T1000 (cell line): ENCODE measurements at regions not wholly inside any gene's neighbourhood (a gene's known extent, or its start where the extent isn't known, plus 50 kb on each side); places are given as distances from the start of the nearest gene placed in this dataset.

Experiments
- DNase-seq: peaks from one replicate; lab custom pipeline; 2025; ENCODE audit warnings: mixed read lengths; lab: John Stamatoyannopoulos, UW

DNA sequence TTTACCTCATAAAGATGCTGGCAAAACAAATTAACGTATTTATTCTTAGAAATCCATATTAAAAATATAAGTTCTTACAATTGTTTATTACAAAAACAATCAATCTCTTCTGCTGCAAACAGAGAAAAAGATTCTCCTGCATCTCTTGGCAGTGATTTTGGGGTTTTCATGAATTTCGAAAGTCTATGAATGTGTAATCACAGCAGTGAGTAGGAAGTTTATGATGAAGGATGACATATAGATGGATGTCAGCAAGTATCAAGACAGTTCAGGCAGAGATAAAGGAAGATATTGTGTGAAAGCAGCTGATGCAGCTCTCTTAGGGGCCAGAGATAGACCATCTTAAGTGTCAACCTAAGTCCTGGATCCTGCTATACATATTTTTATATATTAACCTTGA is 196.9 kb upstream of the BANK1 start:
- no peak for DNase-seq

DNA sequence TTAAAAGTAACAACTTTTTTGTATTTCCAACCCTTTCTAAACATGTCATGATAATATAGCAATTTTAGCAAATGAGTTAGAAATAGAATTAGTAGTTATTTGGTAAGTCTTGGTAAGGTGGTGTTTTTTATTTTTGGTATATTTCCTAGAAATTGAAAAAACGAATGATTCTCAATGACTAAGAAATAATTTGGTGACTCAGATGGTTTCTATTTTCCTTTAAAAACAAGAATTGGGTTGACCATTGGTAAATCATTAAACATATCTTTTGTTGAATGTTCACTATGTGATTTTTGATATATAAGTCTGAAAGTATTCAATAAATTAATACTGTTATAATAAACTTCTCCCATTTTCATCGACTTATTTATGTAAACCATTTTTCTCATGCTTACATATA is 206.2 kb upstream of the BANK1 start:
- DNase-seq: no peak

- no peak for DNase-seq
Observed at GRCh38 chr4:101563126-101563525, 215.8 kb upstream of the PPP3CA start.

- no peak for DNase-seq
Observed at GRCh38 chr4:101556842-101557241, 209.5 kb upstream of the PPP3CA start.

GRCh38 chr4:101555341-101555880 is 208.1 kb upstream of the PPP3CA start:
- DNase-seq: no peak

DNA sequence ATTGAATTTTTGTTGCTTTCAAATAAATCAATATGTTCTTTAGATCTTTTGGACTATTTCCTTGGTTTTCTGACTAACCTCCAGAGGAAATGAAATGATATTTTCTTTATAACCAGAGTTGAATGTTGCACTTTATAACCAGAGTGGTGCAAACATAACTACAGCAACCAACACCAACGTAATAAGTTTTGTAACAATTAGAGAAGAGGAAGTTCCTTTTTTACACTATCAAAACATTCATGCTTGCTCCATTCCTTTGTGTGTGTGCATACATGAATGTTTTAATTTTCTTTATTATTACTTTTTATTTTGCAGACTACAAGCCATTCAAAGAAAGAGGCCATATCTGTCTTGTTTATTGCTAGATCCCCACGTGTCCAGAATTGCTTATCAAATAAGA is 193.0 kb upstream of the PPP3CA start:
- DNase-seq: no peak

DNA sequence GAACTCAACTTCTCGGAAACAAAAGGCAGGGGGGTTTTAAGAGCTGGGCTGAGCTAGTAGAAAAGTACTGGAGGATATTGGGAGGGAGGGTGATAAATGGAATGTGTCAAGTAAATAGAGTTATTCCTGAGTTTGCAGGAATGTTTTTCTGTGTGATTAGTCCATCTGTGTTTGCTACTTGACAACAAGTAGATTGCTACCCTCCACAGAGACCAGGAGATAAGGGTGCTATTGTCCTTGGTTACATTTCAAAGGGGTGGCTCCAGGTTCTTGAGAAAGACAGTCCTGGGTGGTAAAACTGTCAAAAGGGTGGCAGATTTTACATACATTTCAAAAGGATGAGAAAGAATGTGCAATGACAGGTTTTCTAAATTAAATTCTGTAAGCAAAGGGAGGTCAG is 181.2 kb upstream of the PPP3CA start:
- no peak for DNase-seq

- no peak for DNase-seq
Observed at GRCh38 chr4:101527188-101527587, 179.9 kb upstream of the PPP3CA start.

- no peak for DNase-seq
Observed at GRCh38 chr4:101515566-101515965, 168.2 kb upstream of the PPP3CA start.

GRCh38 chr4:101515099-101515498 is 167.8 kb upstream of the PPP3CA start:
- no peak for DNase-seq

DNA sequence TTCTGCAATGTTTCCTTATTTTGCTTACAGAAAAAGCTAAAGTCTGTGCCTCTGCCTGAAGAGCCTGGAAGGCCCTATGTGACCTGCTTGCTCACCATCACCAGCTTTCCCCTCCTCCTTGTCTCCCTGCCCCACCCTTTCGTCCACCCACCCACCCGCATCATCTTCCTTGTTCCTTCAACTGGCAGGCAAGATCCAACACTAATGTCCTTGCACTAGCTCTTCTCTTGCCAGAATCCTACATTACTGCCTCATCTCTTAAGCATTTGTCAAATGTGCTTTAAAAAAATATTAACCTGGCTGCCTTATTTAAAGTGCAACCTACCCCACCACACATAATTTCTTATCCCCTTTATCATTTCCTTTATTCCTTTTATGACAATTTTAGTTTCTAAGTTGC is 165.1 kb upstream of the PPP3CA start:
- no peak for DNase-seq

GRCh38 chr4:101501421-101501820 is 154.1 kb upstream of the PPP3CA start:
- no peak for DNase-seq

- no peak for DNase-seq
Observed at GRCh38 chr4:101500742-101501141, 153.4 kb upstream of the PPP3CA start.

DNA sequence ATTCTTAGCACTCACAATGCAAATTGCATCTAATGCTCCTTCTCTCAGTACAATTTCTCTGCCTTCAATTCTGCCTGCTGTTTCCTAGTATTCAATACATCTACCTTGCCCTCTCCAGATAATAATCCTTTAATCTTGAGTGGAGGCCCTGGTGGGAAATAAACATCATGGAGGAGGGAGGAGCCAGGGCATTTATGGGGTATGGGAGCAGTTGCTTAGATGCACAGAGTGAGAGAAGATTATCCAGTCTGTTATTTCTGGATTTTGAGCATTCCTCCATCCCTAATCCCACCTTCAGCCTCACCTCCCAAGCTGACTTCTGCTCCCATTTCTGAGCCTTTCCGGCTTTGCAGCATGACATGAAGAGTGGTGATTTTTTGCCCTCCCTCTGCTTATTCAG is 127.9 kb upstream of the PPP3CA start:
- no peak for DNase-seq

DNA sequence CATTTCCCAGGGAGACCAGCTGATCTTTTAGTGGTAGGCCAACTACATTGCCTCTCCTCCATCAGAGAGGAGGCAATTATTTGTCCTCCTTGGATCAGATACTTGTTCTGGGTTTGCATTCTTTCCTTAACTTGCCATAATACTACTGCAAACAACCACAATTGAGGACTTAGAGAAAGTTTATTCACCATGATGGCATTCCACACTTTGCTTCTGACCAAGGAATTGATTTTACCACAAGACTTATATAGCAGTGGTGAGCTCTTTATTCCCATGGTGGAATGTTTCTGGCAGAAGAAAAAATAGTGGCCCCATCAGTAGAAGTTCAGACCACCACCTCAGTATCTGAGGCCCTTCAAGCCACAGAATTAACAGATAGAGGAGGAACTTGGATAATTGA is 123.9 kb upstream of the PPP3CA start:
- DNase-seq: no peak

DNA sequence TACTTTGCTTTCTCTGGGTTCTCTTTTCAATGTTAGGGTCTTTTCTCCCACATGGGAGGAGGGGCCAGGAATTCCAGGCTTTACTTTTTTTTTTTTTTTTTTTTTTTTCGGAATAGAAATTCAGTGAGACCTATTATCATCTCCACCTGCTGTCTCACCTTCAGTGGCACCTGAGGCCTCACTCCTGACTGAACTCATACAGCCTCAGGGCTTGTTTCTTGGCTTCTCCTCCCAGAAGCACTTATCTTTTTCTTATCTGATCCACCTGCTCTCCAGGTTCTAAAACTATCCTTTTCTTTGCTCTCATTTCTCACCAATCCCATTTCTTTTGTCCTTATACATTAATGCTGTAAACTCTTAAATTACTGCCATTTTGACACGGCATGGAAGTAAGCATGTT is 117.3 kb upstream of the PPP3CA start:
- no peak for DNase-seq

- no peak for DNase-seq
Observed at GRCh38 chr4:101458914-101459313, 111.6 kb upstream of the PPP3CA start.

DNA sequence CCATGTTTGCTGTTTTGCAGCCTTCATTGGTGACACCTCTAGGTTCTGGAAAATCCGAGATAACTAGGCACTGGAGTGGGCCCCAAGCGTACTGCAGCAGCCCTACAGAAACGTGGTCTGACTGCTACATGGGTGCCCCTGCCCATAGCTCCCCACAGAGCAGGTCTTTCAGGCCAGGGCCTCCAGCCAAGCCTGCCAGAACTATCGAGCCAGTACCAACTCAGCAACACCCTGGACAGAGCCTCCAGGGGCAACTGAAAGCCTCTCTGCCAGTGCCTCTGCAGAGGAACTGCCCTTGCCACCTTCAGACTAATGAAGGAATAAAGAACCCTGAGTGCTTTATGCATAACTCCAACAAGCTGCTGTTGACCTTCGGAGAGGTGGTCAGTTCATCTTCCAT is 111.1 kb upstream of the PPP3CA start:
- DNase-seq: no peak

GRCh38 chr4:101451086-101451485 is 103.8 kb upstream of the PPP3CA start:
- no peak for DNase-seq

GRCh38 chr4:101441446-101441845 is 94.1 kb upstream of the PPP3CA start:
- no peak for DNase-seq

DNA sequence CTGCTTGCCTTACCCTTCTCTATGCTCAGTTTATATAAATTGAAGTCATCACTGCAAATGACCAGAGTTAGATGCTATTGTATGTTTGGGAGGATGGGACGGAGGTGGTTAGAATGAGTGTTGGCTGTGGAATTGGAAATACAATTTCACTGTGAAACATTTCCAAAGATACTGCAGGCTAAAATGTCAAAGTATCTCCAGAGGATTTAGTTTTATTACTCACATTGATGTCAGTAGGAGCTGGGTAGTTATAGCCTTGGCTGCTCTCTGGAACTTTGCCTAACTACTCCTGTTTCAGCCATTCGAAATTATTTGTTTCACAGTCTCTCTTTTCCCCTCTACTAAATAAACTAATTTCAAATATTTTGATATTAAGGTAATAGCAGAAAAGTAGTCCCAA is 92.6 kb upstream of the PPP3CA start:
- no peak for DNase-seq

DNA sequence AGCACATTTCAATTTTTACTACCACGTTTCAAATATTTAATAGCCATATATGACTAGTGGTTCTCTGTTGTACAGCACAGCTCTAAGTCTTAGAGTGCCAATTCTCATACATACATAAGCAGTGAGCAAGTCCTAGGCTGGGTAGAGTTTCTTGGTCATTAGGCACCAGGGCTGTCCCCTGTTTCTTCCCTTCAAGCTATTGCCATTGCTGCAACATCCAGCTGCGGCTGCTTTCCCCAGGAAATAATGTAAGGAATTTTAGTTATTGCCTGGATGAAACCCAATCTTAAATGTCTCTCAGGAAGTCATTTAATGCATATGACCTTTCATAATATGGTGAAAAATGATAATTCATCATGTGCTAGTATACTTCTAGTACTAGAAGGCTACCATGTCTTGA is 74.1 kb upstream of the PPP3CA start:
- DNase-seq: no peak

- no peak for DNase-seq
Observed at GRCh38 chr4:101420661-101421060, 73.3 kb upstream of the PPP3CA start.

DNA sequence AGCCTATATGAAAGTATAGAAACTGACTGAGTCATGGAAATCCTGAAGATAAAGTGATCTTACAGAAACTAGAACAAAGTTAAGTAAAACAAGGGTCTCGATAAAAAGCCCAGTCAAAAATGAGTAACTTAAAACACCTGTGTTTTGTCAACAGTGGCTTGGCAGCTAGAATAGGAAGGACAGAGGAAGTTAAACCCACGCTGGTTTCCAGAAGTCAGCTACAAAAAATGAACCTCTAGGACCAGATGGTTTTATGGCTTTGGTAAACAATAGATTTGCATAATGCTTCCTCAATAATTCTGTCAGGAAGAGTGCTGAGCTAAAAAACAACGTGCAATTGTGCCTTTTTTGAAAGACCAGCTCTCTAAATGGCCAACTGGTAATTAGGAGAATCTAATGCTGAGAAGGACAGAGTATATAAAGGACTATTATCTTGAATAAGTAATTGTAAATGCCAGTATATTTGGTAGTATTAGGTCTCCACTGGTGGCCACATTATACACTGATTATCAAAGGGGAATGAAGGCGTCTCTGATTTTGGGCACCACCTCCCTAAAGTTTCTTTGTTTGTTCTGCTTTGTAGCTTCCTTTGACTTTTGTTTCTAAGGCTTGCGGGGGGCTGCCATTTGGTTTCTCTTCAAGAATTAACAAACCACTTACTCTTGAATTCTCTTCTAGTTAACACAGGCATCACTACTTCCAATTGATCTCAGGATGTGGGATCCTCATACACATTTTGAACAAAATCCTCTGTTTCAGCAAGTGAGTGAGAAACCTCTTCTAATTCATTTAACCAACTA is 72.2 kb upstream of the PPP3CA start:
- no peak for DNase-seq
